ENCODE measurements at regions not wholly inside any gene's neighbourhood (a gene's known extent, or its start where the extent isn't known, plus 50 kb on each side); places are given as distances from the start of the nearest gene placed in this dataset.

DNA sequence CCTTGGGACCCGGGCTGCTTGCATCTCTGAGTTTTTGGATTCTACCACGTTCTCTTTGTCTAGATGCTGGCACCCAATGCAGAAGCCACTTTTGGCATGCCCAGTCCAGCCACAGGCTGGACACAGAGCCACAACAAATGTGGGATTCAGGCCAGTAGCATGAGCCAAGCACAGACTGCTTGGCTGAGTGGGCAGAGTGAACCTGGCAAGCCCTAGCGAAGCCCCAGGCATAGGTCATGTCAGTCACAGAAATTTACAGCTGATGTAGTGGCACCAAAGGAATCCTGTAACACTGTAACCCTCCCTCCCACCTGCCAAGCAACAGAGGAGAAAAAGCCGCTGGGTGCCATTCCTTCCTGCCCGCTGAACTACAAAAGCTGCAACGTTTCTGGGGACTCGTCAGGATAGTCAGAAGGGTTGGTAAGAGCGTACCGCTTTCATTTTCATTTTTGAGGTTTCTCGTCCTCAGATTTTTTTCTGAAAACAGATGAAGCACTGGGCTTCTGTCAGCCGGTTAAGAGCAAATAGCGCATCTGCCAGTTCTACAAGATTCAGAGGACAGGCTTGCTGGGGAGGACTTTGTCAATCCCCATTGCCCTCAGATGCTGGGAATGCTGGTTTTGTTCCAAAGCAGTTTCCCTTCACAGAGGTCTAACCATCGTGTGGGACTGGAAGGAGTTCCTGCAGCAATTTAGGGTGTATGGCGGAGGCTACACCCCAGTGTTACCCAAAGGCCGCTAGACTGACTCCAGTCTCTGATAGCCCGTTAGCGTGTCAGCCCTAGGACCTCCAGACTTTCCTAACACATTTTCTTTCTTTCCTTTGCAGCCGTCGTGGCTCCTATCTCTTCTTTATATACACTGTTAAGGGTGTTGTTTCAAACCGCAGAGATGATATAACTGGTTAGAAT, 399.0 kb downstream of the HTR1A start:
- no peak for ATAC-seq (replicated peaks)
- no peaks in the 10 kb centered on the region for H3K27me3 Mint-ChIP-seq
- no peak for DNase-seq
- no peaks in the 10 kb centered on the region for H3K4me1 Mint-ChIP-seq
- H3K9me3 Mint-ChIP-seq, result peaks cover 6 to 18% of the 10 kb centered on the region in 2 donors
- no peak overlapping the region for H3K27ac Mint-ChIP-seq
- no peaks in the 10 kb centered on the region for H3K36me3 Mint-ChIP-seq
- H3K4me3 Mint-ChIP-seq, result no peak overlapping the region

DNA sequence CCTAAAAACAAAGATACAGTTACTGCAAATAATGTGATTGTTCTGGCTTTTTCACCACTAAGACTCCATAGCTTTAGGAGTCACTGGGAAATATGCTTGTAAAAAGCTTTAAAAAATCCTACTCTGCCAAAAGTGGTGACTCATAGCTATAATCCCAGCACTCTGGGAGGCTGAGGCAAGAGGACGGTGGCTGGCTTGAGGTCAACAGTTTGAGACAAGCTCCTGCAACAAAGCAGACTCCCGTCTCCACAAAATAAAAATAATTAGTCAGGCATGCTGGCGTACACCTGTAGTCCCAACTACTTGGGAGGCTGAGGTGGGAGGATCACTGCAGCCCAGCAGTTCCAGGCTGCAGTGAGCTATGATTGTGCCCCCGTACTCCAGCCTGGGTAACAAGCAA, 406.4 kb downstream of the HTR1A start:
- Mint-ChIP-seq H3K9me3 (peaks cover 3 to 5% of the 10 kb centered on the region in 2 donors), H3K36me3 (no peaks in the 10 kb centered on the region), H3K4me3 (no peak overlapping the region)

DNA sequence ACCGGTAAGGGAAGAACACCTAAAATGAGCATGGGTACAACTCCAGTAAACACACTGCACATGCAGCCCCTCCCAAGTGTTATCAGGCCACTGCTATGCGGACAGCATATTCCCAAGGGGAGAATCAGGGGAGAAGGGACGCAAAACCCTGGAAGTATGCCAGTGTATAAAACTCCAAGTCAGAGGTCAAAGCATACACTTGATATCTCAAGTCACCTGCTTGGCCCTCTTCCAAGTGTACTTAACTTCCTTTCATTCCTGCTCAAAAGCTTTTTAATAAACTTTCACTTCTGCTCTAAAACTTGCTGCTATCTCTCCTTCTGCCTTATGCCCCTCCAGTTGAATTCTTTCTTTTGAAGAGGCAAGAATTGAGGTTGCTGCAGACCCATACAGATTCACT, 408.1 kb downstream of the HTR1A start:
- Mint-ChIP-seq H3K36me3 (no peaks in the 10 kb centered on the region), H3K9me3 (no peaks in the 10 kb centered on the region), H3K4me1 (no peaks in the 10 kb centered on the region), H3K4me3 (no peak overlapping the region), H3K27me3 (no peaks in the 10 kb centered on the region), H3K27ac (no peak overlapping the region)
- no peak for DNase-seq
- ATAC-seq (replicated peaks), result no peak

More for the DNA sequence above, 406.4 kb downstream of the HTR1A start:
- ATAC-seq (replicated peaks) (no peak), DNase-seq (no peak)
- no peaks in the 10 kb centered on the region for H3K4me1 Mint-ChIP-seq
- H3K27ac Mint-ChIP-seq, result no peak overlapping the region
- H3K27me3 Mint-ChIP-seq, result no peaks in the 10 kb centered on the region

DNA sequence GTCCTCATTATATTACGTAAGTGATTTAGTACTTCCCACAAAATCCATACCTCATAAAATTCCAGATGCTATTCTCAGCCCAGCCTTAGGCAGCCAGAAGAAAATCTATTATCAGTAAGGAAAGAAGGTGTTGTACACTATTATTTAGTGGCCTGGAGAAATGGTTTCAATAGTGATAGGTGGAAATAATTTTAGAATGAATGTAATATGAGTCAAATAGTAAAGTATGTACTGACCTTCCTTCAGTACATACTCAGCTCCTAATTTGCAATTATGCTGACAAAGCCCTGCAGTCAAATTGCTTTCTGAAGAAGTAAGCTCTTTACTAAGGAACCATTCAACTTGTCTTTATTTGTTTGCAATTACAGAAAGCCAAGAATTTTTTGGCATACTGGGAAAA, 409.2 kb downstream of the HTR1A start:
- Mint-ChIP-seq H3K9me3 (no peaks in the 10 kb centered on the region), H3K27ac (no peak overlapping the region), H3K4me3 (no peak overlapping the region), H3K4me1 (no peaks in the 10 kb centered on the region), H3K27me3 (no peaks in the 10 kb centered on the region), H3K36me3 (no peaks in the 10 kb centered on the region)
- ATAC-seq (replicated peaks) (no peak), DNase-seq (no peak)

DNA sequence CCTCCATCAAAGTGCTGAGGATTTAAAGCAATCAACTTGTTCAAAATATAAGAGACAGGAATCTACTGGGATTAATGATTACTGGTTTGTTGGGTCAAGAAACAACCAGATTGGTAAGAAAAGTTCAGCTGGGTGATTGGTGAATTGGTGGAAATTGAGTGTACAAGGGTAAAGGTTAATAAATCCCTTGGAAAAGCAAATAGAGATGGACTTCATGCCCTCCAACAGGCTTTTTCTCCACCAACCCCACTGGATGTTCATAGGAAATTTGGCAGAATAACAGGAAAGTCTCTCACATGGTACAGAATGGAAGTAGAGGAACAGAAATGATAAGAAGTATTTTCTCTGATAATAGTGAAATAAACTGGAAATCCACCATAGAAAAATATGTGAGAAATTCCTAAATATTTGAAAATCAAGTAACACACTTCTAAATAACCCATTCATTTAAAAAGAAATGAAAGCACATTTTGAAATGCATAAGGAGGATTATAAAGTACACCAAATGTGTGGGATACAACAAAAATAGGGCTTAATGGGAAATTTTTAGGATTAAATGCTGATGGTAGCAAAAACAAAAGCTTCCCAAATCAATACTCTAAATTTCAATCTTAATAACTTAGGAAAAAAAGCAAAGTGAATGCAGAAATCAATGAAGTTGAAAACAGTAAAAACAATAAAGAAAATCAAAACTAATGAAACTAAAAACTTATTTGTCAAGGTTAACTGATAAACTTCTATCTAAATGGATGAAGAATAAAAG, 426.2 kb downstream of the HTR1A start:
- ATAC-seq (replicated peaks) (no peak), DNase-seq (no peak)
- Mint-ChIP-seq H3K4me1 (no peaks in the 10 kb centered on the region), H3K36me3 (no peaks in the 10 kb centered on the region), H3K4me3 (no peak overlapping the region), H3K27me3 (no peaks in the 10 kb centered on the region), H3K27ac (no peak overlapping the region), H3K9me3 (peaks cover 0 to 4% of the 10 kb centered on the region in 2 donors)

DNA sequence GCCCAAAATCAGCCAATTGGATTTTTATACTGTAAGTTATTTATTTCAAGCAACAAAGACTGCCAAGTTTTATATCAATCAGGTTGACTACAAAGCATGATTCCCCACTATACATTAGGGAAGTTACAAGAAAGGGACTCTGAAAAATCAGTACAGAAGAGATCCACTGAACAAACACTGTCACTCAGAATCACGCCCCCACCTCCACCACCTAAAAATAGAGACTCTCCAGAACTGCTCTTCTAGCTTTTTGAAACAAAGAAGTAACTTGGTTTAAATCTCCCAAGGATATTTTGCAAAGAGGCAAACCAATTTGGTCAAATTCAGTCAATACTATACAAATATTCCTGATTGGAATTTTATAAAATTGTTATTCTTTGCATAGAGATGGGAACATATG, 438.0 kb downstream of the HTR1A start:
- Mint-ChIP-seq H3K4me1 (no peaks in the 10 kb centered on the region), H3K4me3 (no peak overlapping the region), H3K36me3 (no peaks in the 10 kb centered on the region), H3K9me3 (peaks cover 0 to 3% of the 10 kb centered on the region in 2 donors), H3K27me3 (no peaks in the 10 kb centered on the region), H3K27ac (no peak overlapping the region)
- ATAC-seq (replicated peaks), result no peak
- DNase-seq, result no peak

DNA sequence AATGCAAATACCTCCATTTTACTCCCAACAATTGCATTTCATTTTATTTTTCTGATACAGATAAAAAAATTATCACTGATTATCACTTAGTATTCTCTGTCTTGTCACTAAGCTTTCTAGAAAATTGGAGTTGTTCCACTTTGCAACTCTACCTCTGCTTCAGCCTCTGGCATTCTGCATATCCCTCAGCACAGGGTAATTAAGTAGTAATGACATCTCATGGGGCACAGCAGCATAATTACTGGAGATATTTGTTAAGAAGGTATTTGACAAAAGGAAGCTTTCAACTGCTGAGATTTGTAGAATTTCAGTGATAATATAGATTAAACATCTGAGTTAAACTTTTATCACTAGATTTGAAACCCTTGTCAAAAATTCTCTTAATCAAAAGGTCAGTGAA, 446.2 kb downstream of the HTR1A start:
- H3K4me1 Mint-ChIP-seq, result no peaks in the 10 kb centered on the region
- H3K36me3 Mint-ChIP-seq, result no peaks in the 10 kb centered on the region
- H3K27me3 Mint-ChIP-seq, result no peaks in the 10 kb centered on the region
- ATAC-seq (replicated peaks) (no peak), DNase-seq (no peak)
- H3K27ac Mint-ChIP-seq, result no peak overlapping the region
- H3K9me3 Mint-ChIP-seq, result peaks cover 4 to 7% of the 10 kb centered on the region in 2 donors
- H3K4me3 Mint-ChIP-seq, result no peak overlapping the region

DNA sequence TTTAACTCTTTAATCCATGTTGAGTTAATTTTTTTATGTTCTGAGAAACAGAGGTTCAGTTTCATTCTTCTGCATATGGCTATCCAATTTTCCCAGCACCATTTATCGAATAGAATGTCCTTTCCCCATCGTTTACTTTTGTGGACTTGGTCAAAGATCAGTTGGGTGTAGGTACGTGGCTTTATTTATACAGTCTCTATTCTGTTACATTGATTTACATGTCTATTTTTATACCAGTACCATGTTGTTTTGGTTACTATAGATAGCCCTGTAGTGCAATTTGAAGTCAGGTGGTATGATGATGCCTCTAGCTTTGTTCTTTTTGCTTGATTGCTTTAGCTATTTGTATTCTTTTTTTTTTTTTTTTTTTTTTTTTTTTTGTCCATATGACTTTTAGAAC, 462.0 kb downstream of the HTR1A start:
- no peak overlapping the region for H3K27ac Mint-ChIP-seq
- H3K9me3 Mint-ChIP-seq, result peaks cover 0 to 1% of the 10 kb centered on the region in 2 donors
- H3K4me3 Mint-ChIP-seq, result no peak overlapping the region
- no peaks in the 10 kb centered on the region for H3K27me3 Mint-ChIP-seq
- no peaks in the 10 kb centered on the region for H3K4me1 Mint-ChIP-seq
- no peaks in the 10 kb centered on the region for H3K36me3 Mint-ChIP-seq
- no peak for DNase-seq
- ATAC-seq (replicated peaks), result no peak

DNA sequence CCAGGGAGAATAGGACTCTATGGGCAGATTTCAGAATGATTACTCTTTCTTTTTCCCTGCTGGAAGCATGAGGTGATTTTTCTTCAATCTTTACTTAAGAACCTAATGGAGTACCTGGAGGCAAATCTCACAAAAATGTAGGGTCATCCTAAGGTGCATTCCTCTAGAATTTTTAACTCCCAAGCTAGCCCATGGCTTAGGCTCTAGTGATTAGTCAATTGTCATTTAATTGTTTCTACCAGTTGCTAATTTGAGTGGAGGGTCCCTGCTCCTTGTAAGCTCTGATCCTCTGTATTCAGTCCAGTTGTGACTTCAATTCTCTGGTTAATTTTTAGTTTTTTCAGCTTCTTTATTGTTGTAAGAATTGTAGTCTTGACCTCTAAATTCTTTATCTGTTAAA, 467.0 kb downstream of the HTR1A start:
- Mint-ChIP-seq H3K36me3 (no peaks in the 10 kb centered on the region), H3K4me1 (no peaks in the 10 kb centered on the region), H3K9me3 (no peaks in the 10 kb centered on the region), H3K4me3 (no peak overlapping the region), H3K27me3 (no peaks in the 10 kb centered on the region), H3K27ac (no peak overlapping the region)
- ATAC-seq (replicated peaks), result no peak
- no peak for DNase-seq

DNA sequence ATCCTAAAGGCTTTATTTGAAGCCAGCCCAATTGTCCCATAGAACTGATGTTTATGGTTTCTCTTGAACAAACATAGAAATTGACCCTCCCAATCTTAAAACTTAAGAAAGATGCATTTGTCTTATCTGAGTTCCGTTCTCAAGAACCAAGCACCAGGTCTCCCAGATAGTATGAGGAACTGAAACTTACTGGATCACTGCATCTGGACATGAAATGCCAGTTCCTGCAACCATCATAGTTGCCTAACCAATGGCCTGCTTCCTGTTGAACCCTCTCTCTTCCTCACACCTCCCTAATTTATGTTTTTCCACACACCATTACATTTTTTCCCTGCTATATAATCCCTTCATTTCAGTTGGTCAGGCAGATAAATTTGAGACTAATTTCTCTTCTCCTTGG, 478.9 kb downstream of the HTR1A start:
- DNase-seq (no peak), ATAC-seq (replicated peaks) (no peak)
- Mint-ChIP-seq H3K27ac (no peak overlapping the region), H3K4me3 (no peak overlapping the region), H3K36me3 (no peaks in the 10 kb centered on the region), H3K27me3 (no peaks in the 10 kb centered on the region), H3K9me3 (peaks cover 6 to 11% of the 10 kb centered on the region in 2 donors), H3K4me1 (no peaks in the 10 kb centered on the region)

DNA sequence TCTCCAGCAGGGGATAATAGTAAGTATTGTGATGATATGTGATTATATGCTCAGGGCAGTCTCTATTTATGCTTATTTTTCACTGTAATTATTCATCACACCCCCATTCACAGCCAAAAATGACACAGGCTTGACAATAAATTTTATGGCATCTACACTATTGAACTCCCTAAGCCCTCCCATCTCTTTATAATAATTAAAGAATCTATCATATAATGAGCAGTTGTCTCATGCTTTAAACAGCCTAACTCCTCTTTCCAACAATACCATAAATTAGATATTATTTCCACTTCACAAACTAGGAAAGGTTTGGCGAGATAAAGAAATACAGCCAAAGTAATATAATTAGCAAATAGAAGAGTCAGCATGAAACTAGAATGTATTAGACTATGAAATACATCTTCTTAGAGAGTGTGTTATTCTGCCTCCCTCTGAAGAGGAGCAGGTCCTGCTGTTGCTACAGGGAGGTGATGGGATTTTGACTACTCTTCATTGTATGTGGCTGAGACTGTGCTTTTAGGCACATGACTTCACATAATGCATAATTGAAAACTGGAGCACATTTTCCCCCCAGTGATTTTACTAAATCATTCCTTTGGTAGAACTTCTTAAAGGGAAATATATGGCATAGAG, 488.8 kb downstream of the HTR1A start:
- Mint-ChIP-seq H3K4me1 (no peaks in the 10 kb centered on the region), H3K27me3 (no peaks in the 10 kb centered on the region), H3K36me3 (no peaks in the 10 kb centered on the region), H3K27ac (no peak overlapping the region), H3K4me3 (no peak overlapping the region), H3K9me3 (no peaks in the 10 kb centered on the region)
- DNase-seq, result no peak
- ATAC-seq (replicated peaks), result no peak

DNA sequence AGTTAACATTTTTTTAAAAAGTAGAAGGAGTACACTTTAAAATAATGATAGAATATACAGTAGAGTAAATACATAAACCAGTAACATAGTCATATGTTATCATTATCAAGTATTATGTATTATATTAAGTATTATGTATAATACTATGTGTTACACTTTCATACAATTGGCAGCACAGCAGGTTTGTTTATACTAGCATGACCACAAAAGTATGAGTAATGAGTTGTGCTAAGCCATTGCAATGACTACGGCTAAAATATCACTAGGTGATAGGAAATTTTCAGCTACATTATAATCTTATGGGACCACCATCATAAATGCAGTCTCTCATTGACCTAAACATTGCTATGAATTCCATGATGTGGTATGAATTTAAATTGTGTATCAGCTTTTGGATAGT, 506.0 kb downstream of the HTR1A start:
- H3K36me3 Mint-ChIP-seq, result no peaks in the 10 kb centered on the region
- no peak overlapping the region for H3K4me3 Mint-ChIP-seq
- DNase-seq (no peak), ATAC-seq (replicated peaks) (no peak)
- no peaks in the 10 kb centered on the region for H3K4me1 Mint-ChIP-seq
- H3K9me3 Mint-ChIP-seq, result peaks cover 2 to 7% of the 10 kb centered on the region in 2 donors
- H3K27me3 Mint-ChIP-seq, result no peaks in the 10 kb centered on the region
- H3K27ac Mint-ChIP-seq, result no peak overlapping the region

DNA sequence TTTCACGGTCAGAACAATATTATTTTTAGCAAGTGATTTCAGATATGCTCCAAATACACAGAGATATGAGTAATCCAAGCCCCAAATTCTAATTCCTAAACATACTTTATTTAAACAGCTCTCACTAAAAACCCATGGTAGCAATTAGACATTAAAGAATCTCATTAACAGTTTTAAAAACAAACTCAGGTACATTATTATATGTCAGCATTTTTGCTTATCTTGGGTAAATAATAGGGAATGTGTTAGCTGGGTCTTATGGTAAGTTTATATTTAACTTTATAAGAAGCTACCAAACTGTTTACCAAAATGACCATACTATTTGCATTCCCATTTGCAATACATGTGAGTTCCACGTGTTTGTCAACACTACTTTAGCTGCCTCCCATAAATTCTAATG, 511.1 kb downstream of the HTR1A start:
- DNase-seq, result no peak
- H3K9me3 Mint-ChIP-seq, result no peaks in the 10 kb centered on the region
- H3K4me1 Mint-ChIP-seq, result no peaks in the 10 kb centered on the region
- no peaks in the 10 kb centered on the region for H3K36me3 Mint-ChIP-seq
- H3K27ac Mint-ChIP-seq, result no peak overlapping the region
- no peaks in the 10 kb centered on the region for H3K27me3 Mint-ChIP-seq
- H3K4me3 Mint-ChIP-seq, result no peak overlapping the region
- no peak for ATAC-seq (replicated peaks)

DNA sequence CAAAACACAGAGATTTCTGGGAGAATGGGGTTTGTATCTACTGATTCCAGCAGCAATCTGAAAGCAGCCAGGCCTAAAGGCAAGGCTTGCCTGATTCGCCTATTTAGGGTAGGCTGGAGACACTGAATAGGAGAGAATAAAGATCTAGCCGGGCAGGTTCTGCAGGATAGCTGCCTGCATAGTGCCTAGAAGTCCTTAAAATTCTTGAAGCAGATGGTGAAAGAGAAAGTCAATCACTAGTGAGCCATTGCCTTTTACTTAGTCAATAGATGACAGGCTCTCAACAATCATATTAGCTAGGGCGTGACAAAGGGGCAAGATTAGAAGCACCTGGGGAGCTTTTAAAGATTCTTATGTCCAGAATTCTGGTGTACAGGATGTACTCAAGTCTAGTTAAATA, 522.7 kb downstream of the HTR1A start:
- no peaks in the 10 kb centered on the region for H3K27me3 Mint-ChIP-seq
- no peaks in the 10 kb centered on the region for H3K4me1 Mint-ChIP-seq
- ATAC-seq (replicated peaks), result no peak
- DNase-seq, result no peak
- H3K4me3 Mint-ChIP-seq, result no peak overlapping the region
- H3K36me3 Mint-ChIP-seq, result no peaks in the 10 kb centered on the region
- H3K9me3 Mint-ChIP-seq, result peaks cover 0 to 3% of the 10 kb centered on the region in 2 donors
- no peak overlapping the region for H3K27ac Mint-ChIP-seq

DNA sequence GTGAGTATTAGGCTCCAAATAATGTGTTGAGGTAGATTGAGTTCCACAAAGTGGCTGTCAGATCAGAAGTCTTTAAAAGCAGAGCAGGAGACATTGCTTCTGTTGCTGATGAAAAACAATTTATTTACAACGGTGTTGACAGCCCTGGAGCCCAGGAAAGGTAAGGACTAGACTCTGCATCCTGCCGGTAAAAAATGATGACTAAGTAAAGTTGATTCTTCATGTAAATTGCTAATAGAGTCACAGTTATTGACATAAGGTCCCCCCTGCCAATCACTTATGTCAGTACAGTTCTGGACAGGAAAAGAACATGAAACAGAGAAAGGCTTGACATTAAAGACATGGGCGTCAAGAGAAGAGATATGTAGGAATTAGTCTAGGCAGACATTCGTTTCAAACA, 552.5 kb downstream of the HTR1A start:
- DNase-seq, result no peak
- no peak for ATAC-seq (replicated peaks)
- H3K4me3 Mint-ChIP-seq, result no peak overlapping the region
- H3K36me3 Mint-ChIP-seq, result no peaks in the 10 kb centered on the region
- H3K27me3 Mint-ChIP-seq, result no peaks in the 10 kb centered on the region
- peaks cover 0 to 2% of the 10 kb centered on the region in 2 donors for H3K9me3 Mint-ChIP-seq
- H3K4me1 Mint-ChIP-seq, result no peaks in the 10 kb centered on the region
- H3K27ac Mint-ChIP-seq, result no peak overlapping the region

Measured in stimulated activated naive B cell treated with anti-CD40 and anti-IgM and Interleukin-4, amounts not matched to agents 10 μg/mL and 1 μg/mL and 100 μg/mL, for 72 hours (primary cell).